IMR-90 (cell line): ENCODE measurements at regions not wholly inside any gene's neighbourhood (a gene's known extent, or its start where the extent isn't known, plus 50 kb on each side); places are given as distances from the start of the nearest gene placed in this dataset.
A peak's percentile ranks its signal among the peaks of the same experiment; 100 is the strongest.

Source experiments
- ATAC-seq: fragments of 200-7000 bp; cut with Tn5 transposase; 2 replicates; pipeline ENCODE4 v1.9.1; 2020; ENCODE audit warnings: low read depth, mild to moderate bottlenecking, moderate library complexity
- BruUV-seq: library from RNA; stranded (reverse); fragments of 400-500 nt; replicated peaks from 2 replicates; lab custom pipeline; 2021; lab: Mats Ljungman, UMichigan
- CTCF ChIA-PET: fragments of 300-600 bp; formaldehyde crosslinking; extraction: SDS; loops from one replicate; lab custom pipeline; 2021; ENCODE audit warnings: antibody characterized with exemption; lab: Yijun Ruan, JAX
- POLR2A ChIA-PET: fragments of 300-600 bp; sonication (Branson Sonifier 250); formaldehyde crosslinking; loops from one replicate; lab custom pipeline; 2022; ENCODE audit warnings: antibody characterized with exemption; ENCODE audit not compliant: unreplicated experiment; lab: Charles Lee
- DNase-seq: peaks from one replicate; pipeline ENCODE4 v3.0.0; 2013
- H2AFZ ChIP-seq: replicated peaks from 2 replicates; pipeline ENCODE3; 2013; ENCODE audit warnings: low read length, mild to moderate bottlenecking; ENCODE audit not compliant: poor library complexity
- H2AK5ac ChIP-seq: 2 replicates; pipeline ENCODE4 v1.6.1; 2013; ENCODE audit warnings: low read depth, low read length, inconsistent platforms
- H2AK9ac ChIP-seq: replicated peaks from 2 replicates; pipeline ENCODE3; 2013; ENCODE audit warnings: mild to moderate bottlenecking, low read depth, low read length, moderate library complexity; ENCODE audit not compliant: poor library complexity
- H2BK120ac ChIP-seq: 2 replicates; pipeline ENCODE4 v1.6.1; 2013; ENCODE audit warnings: low read depth, low read length, inconsistent platforms
- H2BK15ac ChIP-seq: 3 replicates; pipeline ENCODE4 v1.6.1; 2013; ENCODE audit warnings: low read depth, low read length, inconsistent platforms
- H2BK20ac ChIP-seq: 2 replicates; pipeline ENCODE4 v1.6.1; 2013; ENCODE audit warnings: low read depth, mild to moderate bottlenecking, inconsistent platforms, low read length, moderate library complexity
- H2BK5ac ChIP-seq: 2 replicates; pipeline ENCODE4 v1.6.1; 2013; ENCODE audit warnings: mild to moderate bottlenecking, low read depth, low read length, inconsistent platforms; ENCODE audit not compliant: poor library complexity, severe bottlenecking
- H3K14ac ChIP-seq: replicated peaks from 2 replicates; pipeline ENCODE4 v1.6.1; 2013; ENCODE audit warnings: low read depth, low read length, inconsistent platforms
- H3K18ac ChIP-seq: 2 replicates; pipeline ENCODE4 v1.6.1; 2013; ENCODE audit warnings: low read depth, low read length, control low read depth
- H3K23ac ChIP-seq: 2 replicates; pipeline ENCODE4 v1.6.1; 2013; ENCODE audit warnings: low read depth, low read length, inconsistent platforms
- H3K27ac ChIP-seq: 2 replicates; pipeline ENCODE4 v1.5.1; 2013; ENCODE audit warnings: mild to moderate bottlenecking, control low read depth, low read length; ENCODE audit not compliant: insufficient read depth
- H3K27me3 ChIP-seq: 2 replicates; pipeline ENCODE4 v1.6.1; 2013; ENCODE audit warnings: low read length; ENCODE audit not compliant: control insufficient read depth, insufficient read depth
- H3K36me3 ChIP-seq: 2 replicates; pipeline ENCODE4 v1.6.1; 2013; ENCODE audit warnings: low read length, mixed read lengths; ENCODE audit not compliant: control insufficient read depth, insufficient read depth
- H3K4ac ChIP-seq: 2 replicates; pipeline ENCODE4 v1.6.1; 2013; ENCODE audit warnings: low read depth, low read length, inconsistent platforms
- H3K4me1 ChIP-seq: 2 replicates; pipeline ENCODE4 v1.6.1; 2013; ENCODE audit warnings: low read length, mixed read lengths; ENCODE audit not compliant: control insufficient read depth, insufficient read depth
- H3K4me2 ChIP-seq: 2 replicates; pipeline ENCODE4 v1.6.1; 2013; ENCODE audit warnings: low read depth, mild to moderate bottlenecking, control low read depth, low read length, moderate library complexity
- H3K4me3 ChIP-seq: 2 replicates; pipeline ENCODE4 v1.5.1; 2013; ENCODE audit warnings: low read depth, mild to moderate bottlenecking, control low read depth, low read length, moderate library complexity; ENCODE audit not compliant: insufficient read depth
- H3K56ac ChIP-seq: 2 replicates; pipeline ENCODE4 v1.6.1; 2013; ENCODE audit warnings: low read length, inconsistent platforms; ENCODE audit not compliant: insufficient read depth; ENCODE audit errors: extremely low read depth
- H3K79me1 ChIP-seq, 2 experiments: 2 replicates each; pipeline ENCODE4 v1.6.1; 2013; ENCODE audit warnings: low read length in 2 of 2, inconsistent platforms in 1 of 2, low read depth in 1 of 2
- H3K9ac ChIP-seq: 2 replicates; pipeline ENCODE4 v1.6.1; 2013; ENCODE audit warnings: low read depth, low read length, control low read depth
- H3K9me1 ChIP-seq: 2 replicates; pipeline ENCODE4 v1.6.1; 2013; ENCODE audit warnings: low read length, inconsistent platforms; ENCODE audit not compliant: insufficient read depth
- H3K9me3 ChIP-seq: 2 replicates; pipeline ENCODE4 v1.6.1; 2013; ENCODE audit warnings: low read length; ENCODE audit not compliant: control insufficient read depth, insufficient read depth
- H4K20me1 ChIP-seq: 2 replicates; pipeline ENCODE4 v1.6.1; 2013; ENCODE audit warnings: low read length, inconsistent platforms; ENCODE audit not compliant: insufficient read depth
- H4K5ac ChIP-seq: 2 replicates; pipeline ENCODE4 v1.6.1; 2013; ENCODE audit warnings: mild to moderate bottlenecking, low read depth, low read length, control low read depth
- H4K8ac ChIP-seq, 2 experiments: 2 replicates each; pipeline ENCODE4 v1.6.1; 2013; ENCODE audit warnings: low read depth in 2 of 2, low read length in 2 of 2, control low read depth in 1 of 2, inconsistent platforms in 1 of 2
- H4K91ac ChIP-seq: 2 replicates; pipeline ENCODE4 v1.6.1; 2013; ENCODE audit warnings: low read depth, low read length, inconsistent platforms; ENCODE audit not compliant: insufficient read depth
- BHLHE40 ChIP-seq: fragments of 150-350 bp; IDR thresholded peaks from 2 replicates; pipeline ENCODE4 v1.6.1; 2016; ENCODE audit warnings: mild to moderate bottlenecking, low read depth, low read length
- CEBPB ChIP-seq: IDR thresholded peaks from 2 replicates; pipeline ENCODE4 v1.6.1; 2012; ENCODE audit warnings: low read depth, low read length, improper control_type of control experiment
- CHD1 ChIP-seq: IDR thresholded peaks from 2 replicates; pipeline ENCODE4 v1.6.1; 2012; ENCODE audit warnings: low read depth, low read length, improper control_type of control experiment
- CTCF ChIP-seq: conservative IDR thresholded peaks from 2 replicates; pipeline ENCODE4 v1.5.1; 2012; ENCODE audit warnings: mild to moderate bottlenecking, low read depth, low read length, improper control_type of control experiment
- FOS ChIP-seq: fragments of 150-350 bp; IDR thresholded peaks from 2 replicates; pipeline ENCODE4 v1.6.1; 2016; ENCODE audit warnings: low read depth, low read length
- MAZ ChIP-seq: IDR thresholded peaks from 2 replicates; pipeline ENCODE4 v1.6.1; 2012; ENCODE audit warnings: low read depth, mild to moderate bottlenecking, low read length, improper control_type of control experiment, moderate library complexity, borderline replicate concordance
- RAD21 ChIP-seq: IDR thresholded peaks from 2 replicates; pipeline ENCODE4 v1.6.1; 2012; ENCODE audit warnings: low read length, improper control_type of control experiment
- RFX5 ChIP-seq: IDR thresholded peaks from 2 replicates; pipeline ENCODE4 v1.8.0; 2012; ENCODE audit warnings: low read depth, mild to moderate bottlenecking, low read length, moderate library complexity
- SMC3 ChIP-seq: fragments of 150-350 bp; IDR thresholded peaks from 2 replicates; pipeline ENCODE4 v1.6.1; 2016; ENCODE audit warnings: low read depth, mild to moderate bottlenecking, antibody characterized with exemption, low read length, moderate library complexity
- WGBS, 2 experiments: methylation state at CpG; one replicate each; pipeline versions ENCODE4 v1.1.5 to v1.1.7; 2013; ENCODE audit warnings: missing lambda C conversion rate in 2 of 2; ENCODE audit not compliant: insufficient read length in 1 of 2; ENCODE audit errors: extremely low coverage in 2 of 2; 5-methylcytosine and 5-hydroxymethylcytosine counted together
- dilution Hi-C: fragments of 300-500 bp; cut with HindIII; formaldehyde crosslinking; loops from one replicate; pipeline ENCODE4 v1.14.3; 2018; ENCODE audit warnings: low sequenced_read_pairs; ENCODE audit not compliant: unreplicated experiment
- in situ Hi-C: fragments of 300-500 bp; cut with MboI; formaldehyde crosslinking; loops from 3 replicates; pipeline ENCODE4 v1.14.3; 2019; ENCODE audit warnings: low sequenced_read_pairs, inconsistent platforms, mixed read lengths
- intact Hi-C: fragments of 100-400 bp; cut with micrococcal nuclease; formaldehyde crosslinking; loops from 2 replicates; pipeline ENCODE4 v1.10.0; 2022

- TF ChIP-seq SMC3 = no peak
Measured at GRCh38 chr16:64437706-64438324, 684.0 kb downstream of the CDH11 start (continued).

DNA sequence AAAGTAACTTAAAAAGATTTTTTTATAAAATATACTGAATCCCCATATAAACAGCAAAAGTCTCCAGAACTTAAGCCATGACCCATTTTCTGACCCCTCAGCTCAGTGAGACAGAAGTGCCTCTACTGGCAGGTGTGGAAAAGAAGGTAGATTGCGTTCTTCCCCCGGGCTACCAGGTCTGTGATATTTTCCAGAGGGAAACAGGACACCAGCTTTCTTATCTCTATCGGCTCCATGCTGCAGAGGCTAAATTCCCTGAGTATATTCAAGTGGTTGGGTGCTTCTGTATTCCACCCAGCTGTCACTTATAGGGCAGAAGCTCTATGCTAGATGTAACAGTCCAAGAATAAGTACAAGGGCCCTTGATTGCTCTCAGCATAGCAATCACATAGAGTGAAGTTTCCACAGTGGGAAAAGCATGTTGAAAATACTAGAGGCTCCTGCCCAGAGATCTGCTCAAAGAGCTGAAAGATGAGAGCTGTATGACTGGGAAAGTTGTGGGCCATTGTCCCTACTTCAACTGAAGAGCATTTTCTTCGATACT is 687.3 kb downstream of the CDH11 start:
- no TSS peak for BruUV-seq
- H3K4me2 ChIP-seq = no peak overlapping the region
- intact Hi-C loops (no loop called here), dilution Hi-C loops (no loop called here), in situ Hi-C loops (loop anchor here (25.0 kb wide), 1 partner anchor 678 kb away; the partner anchor contains the start of gene CDH11)
- H3K18ac ChIP-seq = no peak overlapping the region
- H3K27ac ChIP-seq = no peak overlapping the region
- no peak for DNase-seq
- no peak overlapping the region for H3K56ac ChIP-seq
- no peak overlapping the region for H2BK20ac ChIP-seq
- no peaks in the 10 kb centered on the region for H3K79me1 ChIP-seq
- peak overlapping the region; percentile 39; the same call in 1 of the 2 replicates for H2AK5ac ChIP-seq
- H3K4me3 ChIP-seq = no peak overlapping the region
- H3K27me3 ChIP-seq = no peaks in the 10 kb centered on the region
- H2AFZ ChIP-seq = no peak overlapping the region
- H3K23ac ChIP-seq = no peak overlapping the region
- H4K91ac ChIP-seq = no peak overlapping the region
- H3K4me1 ChIP-seq = no peaks in the 10 kb centered on the region
- no peak for ATAC-seq
- no peak overlapping the region for H4K8ac ChIP-seq
- no peak overlapping the region for H2BK5ac ChIP-seq
- H3K4ac ChIP-seq = no peak overlapping the region
- H3K9me1 ChIP-seq = no peaks in the 10 kb centered on the region
- WGBS, 2 experiments = no CpG with 5 or more reads among the region's 4 CpGs
- ChIA-PET POLR2A (no interaction called here), CTCF (no interaction called here)
- no peak overlapping the region for H3K14ac ChIP-seq
- no peaks in the 10 kb centered on the region for H4K20me1 ChIP-seq
- H2BK120ac ChIP-seq = no peak overlapping the region
- H3K9me3 ChIP-seq = peaks cover 2% of the 10 kb centered on the region; the same call in 1 of the 2 replicates
- H4K5ac ChIP-seq = no peak overlapping the region
- no peak overlapping the region for H3K9ac ChIP-seq
- TF ChIP-seq CTCF (no peak), RFX5 (no peak), CEBPB (no peak), FOS (no peak), MAZ (no peak), CHD1 (no peak), SMC3 (no peak), BHLHE40 (no peak), RAD21 (no peak)
- H3K36me3 ChIP-seq = no peaks in the 10 kb centered on the region
- H2AK9ac ChIP-seq = no peak overlapping the region
- no peak overlapping the region for H2BK15ac ChIP-seq
